Stimulated activated CD4-positive, alpha-beta T cell treated with anti-CD3 and anti-CD28 coated beads, Interleukin-12 subunit alpha, Interleukin-12 subunit beta, amount 100 ng/mL, for 48 hours (primary cell): ENCODE measurements at regions not wholly inside any gene's neighbourhood (a gene's known extent, or its start where the extent isn't known, plus 50 kb on each side); places are given as distances from the start of the nearest gene placed in this dataset.
"Not testable (repeated sequence)": the region's sequence is repeated elsewhere in the genome, so short reads cannot be mapped to it uniquely, and the experiment has no call there.

Source experiments
- DNase-seq, 3 donors: peaks; one replicate each; pipeline ENCODE4 v3.0.0-alpha.2; 2020; ENCODE audit warnings: low read depth in 2 of 3, low spot score in 1 of 3

DNA sequence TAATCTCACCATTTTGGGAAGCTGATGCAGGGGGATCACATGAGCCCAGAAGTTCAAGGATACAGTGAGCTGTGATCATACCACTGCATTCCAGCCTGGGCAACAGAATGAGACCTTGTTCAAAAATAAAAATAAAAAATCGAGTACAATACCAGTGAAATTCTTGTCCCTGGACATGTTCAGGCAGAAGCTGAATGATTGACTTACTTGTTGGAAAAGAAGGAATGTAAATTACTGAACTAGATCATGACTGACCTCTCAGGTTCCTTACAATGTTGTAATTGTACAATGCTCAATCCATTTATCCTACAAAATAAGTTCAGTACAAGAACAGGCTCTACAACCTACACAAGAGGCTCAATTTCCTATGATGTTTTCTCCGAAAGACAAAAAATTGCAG is 1010.4 kb downstream of the TLE1 start:
- DNase-seq: no peak

DNA sequence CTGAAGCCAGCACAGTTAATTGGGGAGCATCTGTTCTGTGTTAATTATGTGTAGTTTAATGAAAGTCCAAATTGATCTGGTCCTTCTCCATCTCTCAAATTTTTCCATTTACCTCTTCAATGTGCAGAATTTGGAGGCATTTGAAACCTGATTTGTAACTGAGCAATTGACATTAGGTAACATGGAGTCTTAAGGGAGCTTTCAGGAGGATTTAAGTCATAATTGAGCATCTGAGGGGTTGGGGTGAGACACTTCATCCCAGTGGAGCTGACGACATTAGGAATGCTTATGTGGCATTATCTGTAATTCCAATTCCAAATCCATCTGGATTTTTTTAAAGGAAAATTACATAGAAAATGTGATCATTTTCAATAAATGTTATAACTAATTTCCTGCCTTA is 1015.9 kb downstream of the TLE1 start:
- DNase-seq: no peak

DNA sequence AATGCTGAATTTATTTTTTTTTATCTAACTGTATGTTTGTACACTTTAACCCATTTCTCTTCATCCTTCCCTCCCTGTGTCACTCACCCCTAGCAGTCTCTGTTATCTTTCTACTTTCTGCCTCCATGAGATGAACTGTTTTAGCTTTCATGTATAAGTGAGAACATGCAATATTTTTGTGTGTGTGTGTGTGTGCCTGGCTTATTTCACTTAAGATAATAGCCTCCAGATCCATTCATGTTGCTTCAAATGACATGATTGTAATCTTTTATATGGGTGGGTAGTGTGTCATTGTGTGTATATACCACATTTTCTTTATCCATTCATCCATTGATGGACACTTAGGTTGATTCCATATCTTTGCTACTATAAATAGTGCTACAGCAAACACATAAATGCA is 1023.9 kb downstream of the TLE1 start:
- no peak for DNase-seq

DNA sequence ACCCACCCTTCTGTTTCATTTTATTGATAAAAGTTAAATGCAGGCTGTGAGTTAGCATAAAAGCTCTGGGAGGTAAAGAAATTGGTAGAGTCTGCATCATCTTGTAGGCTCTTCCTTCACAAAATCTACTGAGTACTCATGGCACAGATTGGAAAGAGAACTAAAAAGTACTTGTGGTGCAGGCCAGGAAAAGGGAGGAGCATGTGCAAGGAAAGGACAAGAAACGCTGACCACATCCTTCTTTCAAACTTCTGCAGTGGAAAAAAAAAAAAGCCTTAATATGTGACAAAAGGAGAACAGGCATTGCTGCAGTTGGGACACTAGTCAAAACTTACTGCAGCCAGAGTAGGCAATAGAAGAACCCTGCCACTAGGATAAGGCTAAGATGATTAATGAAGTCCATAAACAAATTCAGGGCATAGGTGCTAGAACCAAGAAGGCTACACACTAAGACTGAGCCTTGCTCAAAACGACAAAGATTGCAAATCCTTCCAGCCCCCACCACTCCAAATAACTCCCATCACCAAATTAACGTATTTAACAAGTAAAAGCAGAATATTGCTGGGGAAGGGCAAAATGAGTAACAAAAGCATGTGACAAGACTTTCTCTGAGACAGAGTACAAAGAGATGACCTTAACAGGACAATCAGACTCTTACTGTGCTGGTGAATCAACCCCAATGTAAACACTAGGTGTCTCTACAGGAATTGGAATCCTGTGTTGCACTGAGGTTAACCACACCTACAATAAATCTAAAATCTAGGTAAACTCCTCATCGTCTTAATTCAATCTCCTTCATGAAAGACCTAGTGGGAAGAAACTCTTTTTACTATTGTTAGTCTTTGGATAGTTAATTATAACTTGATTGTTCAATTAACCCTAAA is 1024.8 kb downstream of the TLE1 start:
- no peak for DNase-seq

DNA sequence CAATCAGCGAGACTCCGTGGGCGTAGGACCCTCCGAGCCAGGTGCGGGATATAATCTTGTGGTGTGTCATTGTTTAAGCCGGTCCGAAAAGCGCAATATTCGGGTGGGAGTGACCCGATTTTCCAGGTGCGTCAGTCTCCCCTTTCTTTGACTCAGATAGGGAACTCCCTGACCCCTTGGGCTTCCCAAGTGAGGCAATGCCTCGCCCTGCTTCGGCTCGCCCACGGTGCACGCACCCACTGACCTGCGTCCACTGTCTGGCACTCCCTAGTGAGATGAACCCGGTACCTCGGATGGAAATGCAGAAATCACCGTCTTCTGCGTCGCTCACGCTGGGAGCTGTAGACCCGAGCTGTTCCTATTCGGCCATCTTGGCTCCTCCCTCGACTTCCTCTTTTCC is 1029.6 kb downstream of the TLE1 start:
- DNase-seq: not testable (repeated sequence)

DNA sequence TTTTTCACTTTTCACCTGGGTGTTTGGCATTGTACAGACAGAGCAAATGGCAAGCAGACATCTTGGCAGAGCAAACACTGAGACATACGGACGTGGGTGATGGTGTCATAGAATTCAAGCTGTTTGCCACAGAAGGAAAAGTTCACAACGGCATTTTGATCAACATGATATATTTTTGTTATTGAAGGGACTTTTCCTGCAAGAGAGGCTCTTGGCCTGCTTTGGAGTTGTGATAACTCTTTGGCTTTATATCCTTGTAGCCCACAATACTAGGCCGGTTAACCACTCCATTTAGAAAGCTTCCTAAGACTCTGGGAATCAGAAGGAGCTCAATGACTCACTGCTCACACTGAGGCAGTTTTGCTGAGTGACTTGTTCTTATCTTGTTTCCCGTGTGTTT is 1038.3 kb downstream of the TLE1 start:
- no peak for DNase-seq

DNA sequence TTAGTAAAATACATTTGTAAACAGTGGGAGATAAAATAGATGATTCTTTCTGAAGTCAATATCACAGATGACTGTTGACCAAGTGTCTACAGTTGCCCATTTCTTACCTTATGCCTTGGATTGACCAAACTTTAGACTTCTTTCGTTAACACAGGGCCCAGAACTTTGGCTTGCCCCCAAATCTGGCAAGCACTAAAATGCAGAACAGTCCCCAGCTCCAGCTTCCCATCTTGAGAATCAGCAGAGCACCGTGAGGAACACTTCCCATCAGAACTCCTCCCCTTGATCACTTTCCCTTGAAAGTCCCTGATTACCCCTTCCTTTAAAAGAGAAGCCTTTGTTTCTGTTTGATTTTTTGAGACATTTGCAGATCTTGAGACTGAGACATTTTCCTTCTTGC is 1039.9 kb downstream of the TLE1 start:
- DNase-seq: no peak

DNA sequence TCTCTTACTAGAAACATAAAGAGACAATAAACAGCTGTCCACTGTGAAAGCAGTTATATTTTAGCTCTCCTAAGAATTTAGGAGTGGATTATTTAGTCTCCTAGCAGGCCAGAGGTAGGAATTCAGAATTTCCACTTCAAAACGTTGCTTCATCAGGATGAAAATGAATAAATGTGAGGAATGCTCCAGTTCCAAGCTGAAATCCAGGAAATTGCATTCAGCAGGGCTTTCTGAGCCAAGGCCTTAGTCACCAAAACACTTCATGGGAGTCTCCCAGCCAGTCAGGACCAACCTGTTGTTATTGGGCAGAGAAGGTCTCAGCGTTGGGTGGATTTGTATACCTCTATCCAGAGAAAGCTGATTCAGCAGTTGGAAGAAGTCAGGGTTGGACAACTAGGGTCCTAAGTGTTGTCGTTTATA is 1040.3 kb downstream of the TLE1 start:
- no peak for DNase-seq

DNA sequence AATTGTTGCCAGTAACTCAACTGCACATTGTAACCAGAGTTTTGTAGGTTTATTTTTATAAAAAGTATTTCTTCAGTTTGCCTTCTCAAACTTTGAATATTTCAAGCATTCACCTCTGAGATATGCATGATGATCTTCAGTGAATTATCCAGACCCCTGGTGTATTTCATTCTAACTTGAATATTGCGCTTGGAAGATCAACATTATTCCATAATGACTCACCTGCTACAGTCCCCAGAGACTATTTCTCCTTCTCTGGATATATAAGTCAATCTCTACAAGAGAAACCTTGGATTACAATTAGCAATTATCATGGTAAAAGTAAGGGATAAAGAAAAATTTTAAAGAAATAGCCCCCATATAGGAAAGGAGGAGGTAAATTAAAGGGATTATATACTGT is 1041.0 kb downstream of the TLE1 start:
- no peak for DNase-seq

DNA sequence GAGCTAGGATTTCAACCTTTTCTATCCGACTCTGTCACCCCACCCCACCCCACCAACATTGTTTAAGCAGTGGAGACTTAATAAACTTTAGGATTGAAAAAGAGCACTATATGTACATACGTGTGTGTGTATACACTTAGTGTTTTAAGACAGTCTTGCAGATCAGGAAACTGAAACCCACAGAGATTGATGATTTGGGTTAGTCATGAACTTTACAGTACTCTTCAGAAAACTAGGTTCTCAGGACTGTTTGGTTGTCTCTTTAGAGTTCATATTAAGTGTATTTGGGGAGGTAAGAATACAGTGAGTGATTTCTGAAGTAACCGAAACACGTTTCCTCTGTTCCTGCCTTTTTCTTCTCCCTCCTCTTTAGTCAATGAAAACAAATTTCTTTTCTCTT is 1043.1 kb downstream of the TLE1 start:
- no peak for DNase-seq

DNA sequence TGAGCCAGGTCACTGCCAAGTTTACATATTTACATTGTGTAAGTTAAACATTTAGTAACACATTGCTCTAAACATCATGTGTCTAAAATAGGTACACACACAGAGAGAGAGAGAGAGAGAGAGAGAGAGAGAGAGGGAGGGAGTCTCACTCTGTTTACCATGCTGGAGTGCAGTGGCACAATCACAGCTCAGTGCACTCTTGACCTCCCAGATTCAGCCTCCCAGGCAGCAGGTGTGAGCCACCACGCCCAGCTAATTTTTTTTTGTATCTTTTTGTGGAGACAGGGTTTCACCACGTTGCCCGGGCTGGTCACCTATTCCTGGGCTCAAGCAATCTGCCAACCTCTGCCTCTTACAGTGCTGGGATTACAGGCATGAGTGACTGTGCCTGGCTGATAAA is 1045.3 kb downstream of the TLE1 start:
- no peak for DNase-seq

DNA sequence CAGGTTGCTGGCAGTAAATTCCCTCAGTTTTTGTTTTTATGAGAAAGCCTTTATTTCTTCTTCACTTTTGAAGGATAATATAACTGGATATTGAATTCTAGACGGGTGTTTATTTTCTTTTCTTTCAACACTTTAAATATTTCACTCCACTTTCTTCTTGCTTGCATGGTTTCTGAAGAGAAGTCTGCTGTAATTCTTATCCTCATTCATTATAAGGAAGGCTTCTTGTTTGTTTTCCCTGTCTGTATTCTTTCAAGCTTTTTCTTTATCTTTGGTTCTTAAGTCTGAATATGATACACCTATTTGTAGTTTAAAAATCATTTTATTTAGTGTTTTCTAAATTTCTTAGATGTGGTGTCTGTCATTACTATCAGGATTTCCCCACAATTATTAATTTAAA is 1054.3 kb downstream of the TLE1 start:
- no peak for DNase-seq

DNA sequence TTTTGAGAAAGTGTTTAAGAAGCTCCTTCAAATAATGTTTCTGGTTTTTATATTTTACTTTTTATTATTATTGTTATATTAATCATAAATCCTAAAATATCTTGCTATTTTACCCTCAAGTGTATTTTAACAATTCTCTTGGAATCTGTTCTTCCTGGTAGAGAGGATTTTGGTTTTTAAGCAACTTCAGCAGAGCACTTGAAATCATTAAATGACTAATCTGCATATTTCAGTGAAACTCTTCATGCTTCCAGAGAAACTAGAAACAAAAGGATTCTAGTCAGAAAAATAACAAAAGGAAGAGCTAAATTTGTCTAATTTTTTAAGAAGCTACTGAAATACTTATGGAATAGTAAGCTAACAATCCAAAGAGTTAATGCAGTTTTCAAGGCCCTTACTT is 1057.3 kb downstream of the TLE1 start:
- DNase-seq: no peak

DNA sequence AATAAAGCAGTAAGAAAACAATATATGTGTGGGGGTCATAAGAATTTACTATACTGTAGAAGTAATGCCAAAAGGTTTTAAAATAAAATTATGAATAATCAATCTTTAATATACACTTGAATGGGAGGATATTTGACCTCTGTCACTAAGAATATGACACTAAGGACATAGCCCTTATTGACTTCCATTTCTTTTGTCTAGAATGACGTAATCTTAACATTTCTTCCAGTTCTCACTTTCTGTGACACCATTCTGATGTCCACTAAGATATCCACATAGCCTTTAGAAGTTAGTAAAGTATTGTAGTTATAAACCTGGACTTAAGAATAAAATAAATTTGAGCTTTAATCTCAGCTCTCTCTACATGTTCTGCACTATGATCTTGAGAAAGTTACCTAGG is 1050.7 kb downstream of the TLE4 start:
- no peak for DNase-seq

DNA sequence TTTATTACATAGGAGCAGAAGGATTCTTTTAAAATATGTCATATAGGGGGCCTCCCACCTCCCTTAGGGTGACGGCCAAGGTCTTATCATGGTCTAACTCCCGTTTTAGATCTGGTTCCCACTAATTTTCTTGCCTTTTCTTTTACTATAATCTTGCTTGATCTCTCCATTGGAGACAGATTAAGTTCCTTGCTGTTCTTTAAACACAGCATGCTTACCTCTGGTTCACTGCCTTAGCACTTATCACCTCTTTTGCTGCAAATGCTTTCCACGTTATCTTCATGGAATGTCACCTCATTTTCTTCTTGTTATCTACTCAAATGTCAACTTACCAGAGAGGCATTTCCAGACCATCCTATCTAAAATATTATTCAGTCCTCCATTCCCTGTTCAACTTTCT is 1047.6 kb downstream of the TLE4 start:
- no peak for DNase-seq

DNA sequence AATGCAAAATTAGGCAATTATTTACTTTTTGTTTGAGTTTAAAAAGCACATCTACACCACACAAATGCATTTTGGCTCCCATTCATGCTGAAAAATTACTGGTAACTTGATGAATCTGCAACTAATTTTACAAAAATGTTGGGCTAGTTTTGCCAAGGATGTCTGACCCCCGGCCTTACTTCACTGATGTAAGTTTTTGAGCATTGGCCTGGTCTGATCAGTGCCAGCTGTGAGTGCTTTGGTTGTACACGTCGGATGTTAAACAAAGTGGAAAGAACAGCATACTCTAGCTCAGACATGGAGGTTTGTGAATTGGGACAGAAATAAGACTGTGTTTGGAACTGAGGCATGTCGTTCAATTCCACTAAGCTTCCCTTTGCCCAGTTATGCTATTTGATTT is 1044.2 kb downstream of the TLE4 start:
- no peak for DNase-seq

DNA sequence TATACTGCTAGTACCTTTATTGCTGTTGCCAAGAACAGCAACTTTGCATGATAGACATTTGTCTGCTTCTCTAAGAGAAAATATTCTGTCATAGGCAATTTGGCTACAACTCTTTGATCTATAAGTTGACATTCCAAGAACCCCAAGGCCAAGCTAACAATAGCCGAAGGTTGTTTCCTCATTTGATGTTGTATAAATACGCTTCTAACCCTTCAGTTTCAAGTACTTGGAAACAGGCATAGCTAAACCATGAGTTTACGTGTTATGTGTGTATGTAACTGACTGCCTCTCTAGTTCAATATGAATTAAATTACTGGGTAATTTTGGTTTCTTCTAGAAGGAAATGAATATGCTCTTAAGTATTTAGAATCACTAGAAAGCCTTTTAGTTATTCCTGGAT is 1034.0 kb downstream of the TLE4 start:
- no peak for DNase-seq

DNA sequence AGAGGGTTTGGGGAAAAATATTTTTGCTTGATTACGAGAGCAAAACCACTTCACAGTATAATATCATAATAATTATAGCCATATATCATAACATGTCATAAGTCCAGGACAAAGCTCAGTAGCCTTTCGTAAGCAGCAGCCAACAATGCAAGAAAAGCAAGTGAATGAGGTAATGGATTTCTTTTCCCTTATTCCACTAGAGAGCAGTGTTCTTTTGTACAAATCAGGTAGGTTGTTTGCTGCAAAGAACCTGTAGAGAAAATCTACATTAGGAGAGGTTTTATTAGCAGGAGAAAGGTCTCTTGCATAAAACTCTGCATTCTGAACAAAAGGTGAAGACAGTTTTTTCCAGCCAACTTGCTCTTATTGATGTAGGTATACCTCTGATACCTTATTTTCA is 1033.4 kb downstream of the TLE4 start:
- DNase-seq: no peak

DNA sequence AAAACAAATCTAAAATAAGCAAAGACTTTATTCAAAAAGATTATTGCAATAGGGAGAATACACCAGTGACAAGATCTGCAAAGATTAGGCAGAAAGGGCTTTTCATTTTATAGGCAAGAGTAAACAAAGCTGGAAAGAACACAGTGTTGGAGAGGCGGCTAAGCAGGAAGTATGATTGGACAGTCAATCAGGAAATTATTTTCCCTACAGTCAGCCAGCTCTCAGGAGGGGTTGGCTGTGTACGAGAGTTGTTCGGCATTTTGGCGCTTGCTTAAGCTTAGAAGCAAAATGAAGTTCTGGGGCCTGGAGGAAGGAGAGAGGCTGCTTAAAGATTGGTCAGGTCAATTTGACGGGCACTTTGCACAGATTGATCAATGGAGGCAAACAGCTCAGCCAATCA is 1030.5 kb downstream of the TLE4 start:
- no peak for DNase-seq

DNA sequence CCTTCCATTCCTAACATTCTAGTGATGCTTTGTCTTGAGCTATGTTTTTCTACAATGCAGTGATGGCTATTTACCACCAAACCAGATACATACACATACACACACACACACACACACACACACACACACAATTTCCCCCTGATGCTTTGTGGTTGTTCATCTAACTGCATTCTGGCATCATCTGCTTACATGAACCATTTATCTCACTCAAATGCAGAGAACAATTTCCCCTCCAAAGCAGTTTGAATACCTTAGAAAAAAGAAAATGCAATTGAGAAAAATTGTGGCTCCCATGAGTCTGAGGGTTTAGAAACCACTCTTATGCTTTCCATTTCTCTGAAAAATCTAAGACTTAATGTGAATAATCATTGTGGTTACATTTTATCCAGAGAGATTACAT is 1024.8 kb downstream of the TLE4 start:
- DNase-seq: no peak

DNA sequence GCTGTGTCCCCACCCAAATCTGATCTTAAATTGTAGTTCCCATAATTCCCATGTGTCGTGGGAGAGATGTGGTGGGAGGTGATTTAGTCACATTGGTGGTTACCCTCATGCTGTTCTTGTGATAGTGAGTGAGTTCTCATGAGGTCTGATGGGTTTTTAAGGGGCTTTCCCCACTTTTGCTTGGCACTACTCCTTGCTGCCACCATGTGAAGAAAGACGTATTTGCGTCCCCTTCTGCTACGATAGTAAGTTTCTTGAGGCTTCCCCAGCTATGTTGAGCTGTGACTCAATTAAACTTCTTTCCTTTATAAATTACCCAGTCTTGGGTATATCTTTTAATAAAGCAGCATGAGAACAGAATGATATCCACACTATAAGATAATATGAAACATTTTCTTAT is 1023.4 kb downstream of the TLE4 start:
- DNase-seq: no peak

DNA sequence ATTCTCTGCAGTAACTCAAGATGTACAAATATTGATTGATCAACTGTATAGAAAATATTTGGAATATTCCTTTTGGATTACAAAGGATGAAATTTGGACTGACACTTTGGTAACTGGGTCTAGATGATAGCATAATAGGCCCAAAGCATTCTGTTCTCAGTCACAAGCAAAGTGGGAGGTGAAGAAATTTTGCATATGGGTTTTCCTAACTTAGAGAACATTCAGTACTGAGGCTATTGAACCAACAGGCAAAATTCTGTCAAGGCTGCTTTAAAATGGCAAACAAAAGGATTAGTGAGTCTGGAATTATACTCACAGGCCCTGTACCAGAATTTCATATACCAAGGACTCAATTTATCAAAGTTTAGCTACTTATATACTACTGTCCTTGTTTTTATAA is 1020.6 kb downstream of the TLE4 start:
- DNase-seq: no peak

DNA sequence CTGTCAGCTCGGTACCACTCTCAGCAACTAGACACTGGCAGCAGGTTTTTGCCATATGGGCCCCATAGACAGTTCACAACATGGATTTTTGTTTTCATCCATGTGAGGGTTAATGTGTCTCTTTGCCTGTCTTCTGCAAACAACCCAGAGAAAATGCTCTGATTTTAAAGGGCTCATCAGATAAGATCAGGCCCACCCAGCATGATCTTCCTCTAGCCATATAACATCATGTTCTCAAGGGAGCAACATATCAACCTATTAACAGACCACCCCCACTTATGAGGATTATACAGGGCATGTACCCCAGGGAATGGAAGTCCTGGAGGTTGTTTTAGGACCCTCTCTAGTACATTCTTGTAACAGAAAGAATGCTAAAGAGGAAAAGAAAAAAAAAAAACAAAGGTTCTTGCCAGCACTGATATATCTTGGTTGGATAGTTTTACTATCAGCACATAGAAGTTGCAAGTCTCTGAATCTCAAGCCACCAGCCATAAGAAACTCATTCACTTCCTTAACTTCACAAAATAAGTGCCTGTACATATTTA is 1015.1 kb downstream of the TLE4 start:
- DNase-seq: no peak
